Tibial artery (tissue), 4 donors: ENCODE measurements at regions not wholly inside any gene's neighbourhood (a gene's known extent, or its start where the extent isn't known, plus 50 kb on each side); places are given as distances from the start of the nearest gene placed in this dataset.

Source experiments
- DNase-seq, 2 donors: peaks; one replicate each; pipeline ENCODE4 v3.0.0-alpha.2; 2019
- H3K27ac ChIP-seq, 2 donors: fragments of 200-600 bp; sonication (generic) in 1 of 2; 1 replicate in 1 of 2; 2 replicates in 1 of 2; pipeline ENCODE4 v1.5.1; 2018 to 2019; ENCODE audit warnings: mild to moderate bottlenecking in 1 of 2
- H3K27me3 ChIP-seq, 2 donors: fragments of 200-600 bp; sonication (generic) in 1 of 2; one replicate each; pipeline versions ENCODE4 v1.5.1 to v1.6.0; 2016 to 2019
- H3K36me3 ChIP-seq, 3 donors: fragments of 200-600 bp; sonication (generic) in 2 of 3; one replicate each; pipeline ENCODE4 v1.5.1; 2016 to 2019; ENCODE audit warnings: mild to moderate bottlenecking in 2 of 3
- H3K4me1 ChIP-seq, 4 donors: fragments of 200-600 bp; sonication (generic) in 2 of 4; 1 replicate in 3 of 4; 2 replicates in 1 of 4; pipeline ENCODE4 v1.5.1; 2016 to 2019
- H3K4me3 ChIP-seq, 2 donors: fragments of 200-600 bp; sonication (generic) in 1 of 2; 1 replicate in 1 of 2; 2 replicates in 1 of 2; pipeline ENCODE4 v1.5.1; 2018 to 2019; ENCODE audit warnings: mild to moderate bottlenecking in 2 of 2
- H3K9me3 ChIP-seq, 3 donors: fragments of 200-600 bp; sonication (generic) in 1 of 3; one replicate each; pipeline ENCODE4 v1.5.1; 2016 to 2019
- intact Hi-C: fragments of 100-400 bp; cut with DNase I; formaldehyde crosslinking; loops from one replicate; pipeline ENCODE4 v1.15.0; 2023; ENCODE audit warnings: low total_unique reads
- TF ChIP-seq, protein P1 (sequence below), 2 experiments: fragments of 200-600 bp in 1 of 2; fragments of 450-650 bp in 1 of 2; IDR thresholded peaks; one replicate each; pipeline ENCODE4 v1.5.1; 2017 to 2019; ENCODE audit warnings: antibody characterized with exemption in 2 of 2, mild to moderate bottlenecking in 1 of 2, moderate library complexity in 1 of 2

DNA sequence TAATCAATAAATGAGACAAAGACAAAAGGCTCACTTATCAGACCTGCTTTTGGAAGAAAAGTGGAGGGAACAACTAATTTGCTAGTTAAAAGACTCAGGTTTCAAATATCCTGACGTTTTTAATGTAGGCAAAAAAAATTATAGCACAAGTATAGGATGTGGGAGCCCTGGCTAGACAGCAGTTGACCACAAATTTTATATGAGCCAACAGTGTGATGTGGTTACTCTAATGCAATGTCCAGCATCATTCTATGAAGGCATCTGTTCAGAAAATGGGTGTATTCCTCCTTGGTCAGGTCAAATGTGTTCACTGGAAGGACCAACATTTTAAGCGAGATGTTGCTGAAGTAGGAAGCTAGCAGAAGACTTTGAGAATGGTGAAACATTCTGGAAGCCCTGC lies 237.4 kb downstream of the MAP2K6 start:
- Histone ChIP-seq H3K27me3 (no peaks in the 10 kb centered on the region), H3K4me3 (no peak overlapping the region), H3K27ac (no peak overlapping the region), H3K36me3 (no peaks in the 10 kb centered on the region), H3K4me1 (peaks cover 0 to 7% (median 0%) of the 10 kb centered on the region in 4 donors), H3K9me3 (no peaks in the 10 kb centered on the region)
- no peak for DNase-seq
- TF ChIP-seq, protein P1, sequence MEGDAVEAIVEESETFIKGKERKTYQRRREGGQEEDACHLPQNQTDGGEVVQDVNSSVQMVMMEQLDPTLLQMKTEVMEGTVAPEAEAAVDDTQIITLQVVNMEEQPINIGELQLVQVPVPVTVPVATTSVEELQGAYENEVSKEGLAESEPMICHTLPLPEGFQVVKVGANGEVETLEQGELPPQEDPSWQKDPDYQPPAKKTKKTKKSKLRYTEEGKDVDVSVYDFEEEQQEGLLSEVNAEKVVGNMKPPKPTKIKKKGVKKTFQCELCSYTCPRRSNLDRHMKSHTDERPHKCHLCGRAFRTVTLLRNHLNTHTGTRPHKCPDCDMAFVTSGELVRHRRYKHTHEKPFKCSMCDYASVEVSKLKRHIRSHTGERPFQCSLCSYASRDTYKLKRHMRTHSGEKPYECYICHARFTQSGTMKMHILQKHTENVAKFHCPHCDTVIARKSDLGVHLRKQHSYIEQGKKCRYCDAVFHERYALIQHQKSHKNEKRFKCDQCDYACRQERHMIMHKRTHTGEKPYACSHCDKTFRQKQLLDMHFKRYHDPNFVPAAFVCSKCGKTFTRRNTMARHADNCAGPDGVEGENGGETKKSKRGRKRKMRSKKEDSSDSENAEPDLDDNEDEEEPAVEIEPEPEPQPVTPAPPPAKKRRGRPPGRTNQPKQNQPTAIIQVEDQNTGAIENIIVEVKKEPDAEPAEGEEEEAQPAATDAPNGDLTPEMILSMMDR (IDR thresholded peaks at IDR 0.05): no peak
- intact Hi-C loops: no loop called here

DNA sequence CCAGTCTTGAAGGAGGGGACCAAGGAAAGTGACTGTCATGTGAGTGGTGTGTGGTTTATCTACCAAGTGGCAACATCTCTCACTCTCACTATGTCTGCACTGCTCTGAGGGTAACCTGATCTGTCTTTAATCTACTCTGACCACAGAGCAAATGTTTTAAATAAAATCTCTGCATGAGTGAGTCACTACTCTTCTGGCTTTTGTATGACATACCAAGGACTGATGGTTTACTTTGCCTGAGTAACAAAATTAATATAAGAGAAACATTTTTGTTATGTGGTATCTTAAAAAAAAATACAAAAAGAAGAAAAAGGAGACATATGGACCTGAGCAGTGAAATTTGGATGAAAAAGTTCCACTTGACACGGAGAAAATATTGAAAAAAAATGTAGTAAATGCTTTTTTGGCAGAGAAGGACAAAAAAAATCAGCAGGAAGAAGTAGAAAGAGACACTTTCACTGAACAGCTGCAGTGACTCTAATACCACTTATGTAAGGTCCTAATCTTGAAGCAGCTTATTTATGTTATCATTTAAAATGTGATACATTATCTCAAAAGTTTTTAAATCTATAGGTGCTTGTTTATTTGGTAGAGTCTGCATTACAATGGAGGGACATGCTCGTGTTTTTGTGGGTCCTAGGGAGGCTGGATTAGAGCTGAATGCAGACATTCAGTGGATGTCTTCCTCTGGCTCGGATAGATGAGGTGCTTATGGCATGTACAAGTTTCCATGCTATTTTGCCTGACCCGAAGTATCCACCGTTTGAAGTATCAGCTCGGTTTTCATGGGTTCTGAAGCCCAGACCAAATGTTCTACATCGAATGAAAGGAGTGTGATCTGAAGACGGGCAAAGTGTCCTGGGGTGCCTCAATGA lies 240.7 kb downstream of the MAP2K6 start:
- peaks cover 0 to 7% (median 0%) of the 10 kb centered on the region in 4 donors for H3K4me1 ChIP-seq
- no peak for DNase-seq
- no peak overlapping the region for H3K4me3 ChIP-seq
- no peaks in the 10 kb centered on the region for H3K36me3 ChIP-seq
- intact Hi-C loops: no loop called here
- no peaks in the 10 kb centered on the region for H3K9me3 ChIP-seq
- no peaks in the 10 kb centered on the region for H3K27me3 ChIP-seq
- TF ChIP-seq, protein P1 (IDR thresholded peaks at IDR 0.05): no peak
- H3K27ac ChIP-seq: no peak overlapping the region

DNA sequence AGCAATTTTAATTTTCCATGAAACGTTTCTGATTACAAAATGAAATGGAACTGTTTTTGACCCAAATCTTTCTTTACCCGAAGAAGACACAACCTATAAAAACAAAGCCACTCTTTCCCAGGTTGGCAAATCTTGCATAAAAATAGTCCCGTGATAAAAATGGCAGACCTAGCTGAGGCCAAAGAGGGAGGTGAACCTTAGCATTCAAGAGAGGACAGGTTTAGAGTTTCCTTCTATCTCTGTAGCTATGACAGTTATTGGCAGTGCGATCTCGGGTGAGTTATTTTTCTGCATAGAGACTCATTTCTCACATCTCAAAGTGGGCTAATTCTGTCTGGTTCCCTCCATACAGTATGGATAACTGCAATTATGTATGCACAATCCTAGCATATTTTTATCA lies 241.4 kb downstream of the MAP2K6 start:
- Histone ChIP-seq H3K4me1 (peaks cover 0 to 7% (median 0%) of the 10 kb centered on the region in 4 donors), H3K27me3 (no peaks in the 10 kb centered on the region), H3K36me3 (no peaks in the 10 kb centered on the region), H3K9me3 (no peaks in the 10 kb centered on the region), H3K4me3 (no peak overlapping the region), H3K27ac (no peak overlapping the region)
- DNase-seq: no peak
- TF ChIP-seq, protein P1 (IDR thresholded peaks at IDR 0.05): no peak
- intact Hi-C loops: no loop called here

DNA sequence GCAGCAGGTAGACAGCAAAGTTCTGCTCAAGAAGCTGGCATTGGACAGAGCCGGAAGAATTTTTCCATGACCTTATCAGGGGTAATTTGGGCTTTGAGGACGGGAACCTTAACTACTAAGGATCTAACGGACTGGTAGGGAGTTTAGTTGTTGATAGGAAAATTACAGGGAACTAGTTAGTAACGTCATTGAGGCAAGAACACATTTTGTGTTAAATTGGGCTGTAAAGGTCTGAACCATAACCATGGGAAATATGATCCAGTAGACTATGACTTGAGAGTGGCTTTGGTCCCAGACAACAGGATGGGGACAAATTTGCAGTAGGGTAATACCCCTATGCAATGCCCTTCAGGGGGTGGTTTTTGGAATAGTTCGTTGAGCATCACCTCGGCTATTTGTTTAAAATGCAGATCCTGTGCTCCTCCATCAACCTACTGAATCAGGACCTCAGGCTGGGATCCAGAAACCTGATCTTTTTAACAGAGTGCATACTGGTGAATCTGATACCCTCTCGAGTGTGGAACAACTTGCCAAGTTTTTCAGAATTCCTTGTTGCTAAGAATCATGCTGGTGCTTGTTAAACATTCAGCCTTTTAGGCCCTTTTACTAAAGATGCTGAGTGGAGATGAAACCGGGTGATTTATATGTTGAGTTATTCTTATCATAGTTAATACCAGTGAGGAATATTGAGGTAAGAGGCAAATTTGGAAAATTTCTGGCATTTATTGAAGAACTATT lies 255.1 kb downstream of the MAP2K6 start:
- TF ChIP-seq, protein P1 (IDR thresholded peaks at IDR 0.05): no peak

DNA sequence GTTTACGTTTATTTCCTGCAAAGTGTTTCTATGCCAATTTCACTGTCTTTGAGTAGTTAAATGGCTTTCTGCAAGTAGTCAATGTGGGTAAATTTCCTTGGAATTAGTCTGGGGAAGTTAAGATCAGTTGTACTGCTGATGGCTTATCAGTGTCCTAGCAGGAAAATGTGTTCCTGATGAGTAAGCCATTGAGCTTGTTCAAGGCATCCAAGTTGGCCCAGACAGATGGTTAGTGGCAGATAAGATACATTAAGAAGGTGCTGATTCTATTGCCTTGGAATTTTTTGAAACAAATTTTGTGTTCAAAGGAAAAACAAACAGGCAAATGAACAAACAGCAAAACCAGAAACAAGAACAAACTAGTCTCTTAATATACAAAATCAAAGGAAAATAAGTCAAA lies 258.4 kb downstream of the MAP2K6 start:
- no peaks in the 10 kb centered on the region for H3K27me3 ChIP-seq
- H3K4me3 ChIP-seq: no peak overlapping the region
- no peak for DNase-seq
- no peaks in the 10 kb centered on the region for H3K36me3 ChIP-seq
- intact Hi-C loops: no loop called here
- no peaks in the 10 kb centered on the region for H3K4me1 ChIP-seq
- H3K27ac ChIP-seq: no peak overlapping the region
- no peaks in the 10 kb centered on the region for H3K9me3 ChIP-seq
- TF ChIP-seq, protein P1 (IDR thresholded peaks at IDR 0.05): no peak

More for the DNA sequence above, 255.1 kb downstream of the MAP2K6 start:
- Histone ChIP-seq H3K4me3 (no peak overlapping the region), H3K27ac (no peak overlapping the region), H3K4me1 (no peaks in the 10 kb centered on the region), H3K36me3 (no peaks in the 10 kb centered on the region), H3K9me3 (no peaks in the 10 kb centered on the region), H3K27me3 (no peaks in the 10 kb centered on the region)
- intact Hi-C loops: no loop called here
- no peak for DNase-seq
